Astrocyte of the spinal cord (primary cell): ENCODE measurements at regions not wholly inside any gene's neighbourhood (a gene's known extent, or its start where the extent isn't known, plus 50 kb on each side); places are given as distances from the start of the nearest gene placed in this dataset.

Experiments
- DNase-seq: peaks from one replicate; pipeline ENCODE4 v3.0.0; 2011; ENCODE audit warnings: low read depth, low spot score
- H3K4me3 ChIP-seq: 2 replicates; pipeline ENCODE4 v1.5.1; 2011; ENCODE audit warnings: low read depth, mild to moderate bottlenecking, low read length, moderate library complexity
- in situ Hi-C: cut with HindIII; loops from 2 replicates; pipeline ENCODE4 v1.10.0; 2017; ENCODE audit warnings: low sequenced_read_pairs
- TF ChIP-seq, protein P1 (sequence below): IDR thresholded peaks from 2 replicates; pipeline ENCODE4 v1.5.1; 2012; ENCODE audit warnings: low read depth, mild to moderate bottlenecking, low read length, inconsistent platforms

DNA sequence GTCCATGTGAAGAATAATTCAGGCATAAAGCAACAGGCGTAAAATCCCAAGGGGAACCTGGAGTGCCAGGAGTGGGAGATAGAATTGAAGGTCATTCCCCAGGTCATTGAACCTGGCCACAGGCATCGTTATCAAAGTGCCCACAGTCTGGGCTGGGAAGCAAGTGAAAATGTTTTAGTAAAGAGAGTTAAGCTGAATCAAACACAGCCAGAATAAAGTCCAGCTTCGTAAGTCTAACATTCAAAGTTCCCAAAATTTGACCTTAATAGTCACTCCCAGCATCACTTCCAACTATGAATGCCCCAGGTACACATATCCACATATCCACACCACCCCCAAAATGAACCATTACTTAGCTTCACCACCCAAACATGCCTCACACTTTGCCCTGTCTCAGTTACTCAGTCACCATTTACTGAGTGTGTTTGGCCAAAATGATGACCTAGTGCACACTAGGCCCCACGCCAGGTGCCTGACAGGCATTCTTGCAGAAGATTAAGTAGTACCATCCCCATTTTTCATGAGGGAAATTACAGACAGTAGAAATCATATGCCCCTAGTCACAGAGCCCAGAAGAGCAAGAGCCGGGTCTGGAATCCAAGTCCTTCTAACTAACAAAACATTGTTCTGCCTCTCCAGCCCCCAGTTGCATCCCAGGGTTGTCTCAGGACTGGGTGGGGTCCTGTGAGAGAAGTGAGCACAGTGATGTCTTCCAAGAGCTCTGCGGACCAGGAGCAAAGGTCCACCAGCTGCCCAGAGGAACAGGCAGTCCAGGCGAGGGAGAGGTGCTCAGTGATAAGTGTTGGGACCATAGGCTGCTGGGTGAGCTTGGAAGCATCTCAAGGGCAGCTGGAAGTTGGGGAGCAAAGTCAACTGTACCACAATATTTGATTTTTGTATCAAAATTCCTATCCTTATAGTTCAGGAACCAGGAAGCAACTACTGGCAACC lies 65.2 kb upstream of the MYCN start:
- DNase-seq = no peak
- in situ Hi-C loops = no loop called here
- H3K4me3 ChIP-seq = no peak overlapping the region
- TF ChIP-seq, protein P1, sequence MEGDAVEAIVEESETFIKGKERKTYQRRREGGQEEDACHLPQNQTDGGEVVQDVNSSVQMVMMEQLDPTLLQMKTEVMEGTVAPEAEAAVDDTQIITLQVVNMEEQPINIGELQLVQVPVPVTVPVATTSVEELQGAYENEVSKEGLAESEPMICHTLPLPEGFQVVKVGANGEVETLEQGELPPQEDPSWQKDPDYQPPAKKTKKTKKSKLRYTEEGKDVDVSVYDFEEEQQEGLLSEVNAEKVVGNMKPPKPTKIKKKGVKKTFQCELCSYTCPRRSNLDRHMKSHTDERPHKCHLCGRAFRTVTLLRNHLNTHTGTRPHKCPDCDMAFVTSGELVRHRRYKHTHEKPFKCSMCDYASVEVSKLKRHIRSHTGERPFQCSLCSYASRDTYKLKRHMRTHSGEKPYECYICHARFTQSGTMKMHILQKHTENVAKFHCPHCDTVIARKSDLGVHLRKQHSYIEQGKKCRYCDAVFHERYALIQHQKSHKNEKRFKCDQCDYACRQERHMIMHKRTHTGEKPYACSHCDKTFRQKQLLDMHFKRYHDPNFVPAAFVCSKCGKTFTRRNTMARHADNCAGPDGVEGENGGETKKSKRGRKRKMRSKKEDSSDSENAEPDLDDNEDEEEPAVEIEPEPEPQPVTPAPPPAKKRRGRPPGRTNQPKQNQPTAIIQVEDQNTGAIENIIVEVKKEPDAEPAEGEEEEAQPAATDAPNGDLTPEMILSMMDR = no peak

DNA sequence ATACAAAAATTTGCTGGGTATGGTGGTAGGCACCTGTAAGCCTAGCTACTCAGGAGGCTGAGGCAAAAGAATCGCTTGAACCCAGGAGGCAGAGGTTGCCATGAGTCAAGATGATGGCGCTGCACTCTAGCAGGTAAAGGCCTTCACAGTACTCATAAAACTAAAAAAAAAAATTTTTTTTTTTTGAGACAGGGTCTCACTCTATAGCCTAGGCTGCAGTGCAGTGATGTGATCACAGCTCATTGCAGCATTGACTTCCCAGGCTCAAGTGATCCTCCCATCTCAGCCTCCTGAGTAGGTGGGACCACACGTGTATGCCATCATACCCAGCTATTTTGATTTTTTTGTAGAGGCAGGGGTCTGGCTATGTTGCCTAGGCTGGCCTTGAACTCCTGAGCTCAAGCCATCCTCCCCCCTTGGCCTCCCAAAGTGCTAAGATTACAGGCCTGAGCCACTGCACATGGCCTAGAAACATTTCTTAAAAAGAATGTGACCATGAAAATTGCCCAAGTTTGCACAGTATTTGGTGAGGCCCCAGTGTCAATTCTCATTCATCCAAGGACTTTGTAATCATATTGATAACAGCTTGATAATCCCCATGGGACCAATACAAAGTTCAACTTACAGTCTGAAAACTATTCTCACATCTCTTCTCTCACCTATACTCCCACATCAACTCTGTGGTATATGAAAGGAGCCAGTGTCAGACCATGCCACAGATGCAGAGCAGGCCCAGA lies 64.2 kb upstream of the MYCN start:
- no peak overlapping the region for H3K4me3 ChIP-seq
- no peak for DNase-seq
- in situ Hi-C loops = no loop called here
- TF ChIP-seq, protein P1 = no peak

DNA sequence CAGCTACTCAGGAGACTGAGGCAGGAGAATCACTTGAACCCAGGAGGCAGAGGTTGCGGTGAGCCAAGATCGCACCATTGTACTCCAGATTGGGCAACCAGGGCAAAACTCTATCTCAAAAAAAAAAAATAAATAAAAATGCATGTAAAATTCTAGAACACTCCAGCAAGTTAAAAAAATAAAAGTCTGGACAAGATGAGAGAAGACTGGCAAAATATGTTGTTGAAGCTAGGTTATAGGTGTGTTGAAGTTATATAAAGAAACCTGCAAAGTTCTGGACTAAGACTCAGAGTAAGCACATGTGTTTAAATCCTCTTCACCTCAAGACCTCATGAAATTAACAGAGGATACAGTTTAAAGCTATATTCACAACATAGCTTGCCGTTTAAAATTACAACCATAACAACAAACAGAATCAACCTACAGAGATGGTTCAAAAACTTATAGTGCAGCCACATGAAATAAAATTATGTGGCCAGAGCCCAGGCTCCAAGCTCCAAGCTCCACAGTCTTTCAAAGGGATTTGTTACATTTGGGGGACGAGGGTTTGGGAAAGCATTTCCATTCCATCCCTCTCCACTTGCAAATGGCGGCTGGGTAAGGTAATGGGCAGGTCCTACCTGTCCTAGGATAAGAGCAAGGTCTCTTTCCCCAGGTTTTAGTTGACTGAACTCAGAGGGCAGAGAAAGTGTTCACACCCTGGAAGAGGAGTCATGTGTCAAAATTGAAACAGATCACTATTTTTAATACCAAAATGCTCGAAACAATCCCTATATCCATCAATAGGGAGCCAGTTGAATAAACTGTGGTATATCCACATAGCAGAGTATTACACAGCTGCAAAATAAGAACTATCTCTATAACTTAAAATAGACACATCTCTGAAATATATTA lies 59.9 kb upstream of the MYCN start:
- TF ChIP-seq, protein P1 = no peak

DNA sequence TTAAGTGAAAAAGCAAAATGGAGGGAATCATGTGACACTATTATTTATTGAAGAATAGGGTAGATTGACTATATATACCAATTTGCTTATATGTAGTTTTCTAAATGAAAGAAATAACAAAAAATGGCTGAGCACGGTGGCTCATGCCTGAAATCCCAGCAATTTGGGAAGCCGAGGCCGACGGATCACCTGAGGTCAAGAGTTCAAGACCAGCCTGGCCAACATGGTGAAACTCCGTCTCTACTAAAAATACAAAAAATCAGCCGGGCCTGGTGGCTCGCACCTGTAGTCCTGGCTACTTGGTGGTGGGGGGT lies 59.3 kb upstream of the MYCN start:
- no peak overlapping the region for H3K4me3 ChIP-seq
- no peak for DNase-seq
- TF ChIP-seq, protein P1 = no peak
- in situ Hi-C loops = no loop called here

More for the DNA sequence above, 59.9 kb upstream of the MYCN start:
- no peak overlapping the region for H3K4me3 ChIP-seq
- in situ Hi-C loops = no loop called here
- no peak for DNase-seq

DNA sequence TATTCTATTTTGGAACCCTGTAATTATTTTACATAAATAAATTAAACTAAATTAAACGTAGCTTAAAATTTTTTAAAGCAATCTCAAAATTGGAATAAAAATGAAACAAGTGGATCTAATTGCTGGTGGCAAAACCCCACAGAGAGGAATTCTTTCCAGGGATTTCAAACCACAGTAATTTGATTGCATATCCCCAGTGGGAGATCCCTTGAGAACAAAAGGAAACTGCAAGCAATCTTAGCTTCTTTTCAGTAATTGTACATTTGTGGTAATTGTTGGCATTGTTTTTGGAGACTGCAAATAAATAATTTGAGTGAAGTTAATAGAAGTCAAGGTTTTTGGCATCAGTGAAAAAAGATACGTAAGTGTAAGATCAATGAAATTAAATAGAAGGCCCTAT lies 58.7 kb upstream of the MYCN start:
- H3K4me3 ChIP-seq = no peak overlapping the region
- TF ChIP-seq, protein P1 = no peak
- in situ Hi-C loops = no loop called here
- DNase-seq = no peak
